ENCODE measurements at regions not wholly inside any gene's neighbourhood (a gene's known extent, or its start where the extent isn't known, plus 50 kb on each side); places are given as distances from the start of the nearest gene placed in this dataset.

DNA sequence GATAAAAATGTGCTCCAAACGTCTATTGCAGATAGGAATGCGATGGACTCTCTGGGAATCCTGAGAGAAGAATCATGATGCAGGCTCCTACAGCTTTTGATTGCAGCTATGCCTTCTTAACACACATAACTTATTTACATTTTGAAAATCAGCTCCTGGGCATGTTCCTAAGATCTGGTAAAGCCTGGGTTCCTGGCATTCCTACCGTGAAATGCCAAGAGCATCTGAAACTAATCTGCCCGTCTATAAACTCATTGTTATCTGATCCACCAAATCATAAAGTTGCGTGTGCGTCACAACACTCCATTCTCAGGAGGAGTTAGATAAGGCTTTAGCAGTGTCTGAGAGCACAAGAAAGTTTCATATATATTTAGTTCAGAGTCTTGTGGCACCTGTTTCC, 79.0 kb upstream of the VGLL3 start:
- Histone ChIP-seq H3K9me3 (ENCODE audit: control insufficient read depth, insufficient read depth, low read depth, low read length) (no peaks in the 10 kb centered on the region), H3K27ac (ENCODE audit: extremely low read depth, low read depth, low read length) (no peak overlapping the region), H3K36me3 (ENCODE audit: control insufficient read depth in 2 of 2, insufficient read depth in 1 of 2, low read length in 2 of 2) (no peaks in the 10 kb centered on the region), H3K4me1 (ENCODE audit: control insufficient read depth, insufficient read depth, low read length) (no peaks in the 10 kb centered on the region), H3K4me3 (ENCODE audit: low read depth, low read length) (no peak overlapping the region)
- TF ChIP-seq SP7 (tag by site-specific recombination; IDR thresholded peaks at IDR 0.05), result no peak
- TF ChIP-seq, protein P1, sequence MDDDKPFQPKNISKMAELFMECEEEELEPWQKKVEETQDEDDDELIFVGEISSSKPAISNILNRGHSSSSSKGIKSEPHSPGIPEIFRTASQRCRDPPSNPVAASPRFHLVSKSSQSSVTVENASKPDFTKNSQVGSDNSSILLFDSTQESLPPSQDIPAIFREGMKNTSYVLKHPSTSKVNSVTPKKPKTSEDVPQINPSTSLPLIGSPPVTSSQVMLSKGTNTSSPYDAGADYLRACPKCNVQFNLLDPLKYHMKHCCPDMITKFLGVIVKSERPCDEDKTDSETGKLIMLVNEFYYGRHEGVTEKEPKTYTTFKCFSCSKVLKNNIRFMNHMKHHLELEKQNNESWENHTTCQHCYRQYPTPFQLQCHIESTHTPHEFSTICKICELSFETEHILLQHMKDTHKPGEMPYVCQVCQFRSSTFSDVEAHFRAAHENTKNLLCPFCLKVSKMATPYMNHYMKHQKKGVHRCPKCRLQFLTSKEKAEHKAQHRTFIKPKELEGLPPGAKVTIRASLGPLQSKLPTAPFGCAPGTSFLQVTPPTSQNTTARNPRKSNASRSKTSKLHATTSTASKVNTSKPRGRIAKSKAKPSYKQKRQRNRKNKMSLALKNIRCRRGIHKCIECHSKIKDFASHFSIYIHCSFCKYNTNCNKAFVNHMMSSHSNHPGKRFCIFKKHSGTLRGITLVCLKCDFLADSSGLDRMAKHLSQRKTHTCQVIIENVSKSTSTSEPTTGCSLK (tag by site-specific recombination; IDR thresholded peaks at IDR 0.05), result no peak
- TF ChIP-seq, protein P2, sequence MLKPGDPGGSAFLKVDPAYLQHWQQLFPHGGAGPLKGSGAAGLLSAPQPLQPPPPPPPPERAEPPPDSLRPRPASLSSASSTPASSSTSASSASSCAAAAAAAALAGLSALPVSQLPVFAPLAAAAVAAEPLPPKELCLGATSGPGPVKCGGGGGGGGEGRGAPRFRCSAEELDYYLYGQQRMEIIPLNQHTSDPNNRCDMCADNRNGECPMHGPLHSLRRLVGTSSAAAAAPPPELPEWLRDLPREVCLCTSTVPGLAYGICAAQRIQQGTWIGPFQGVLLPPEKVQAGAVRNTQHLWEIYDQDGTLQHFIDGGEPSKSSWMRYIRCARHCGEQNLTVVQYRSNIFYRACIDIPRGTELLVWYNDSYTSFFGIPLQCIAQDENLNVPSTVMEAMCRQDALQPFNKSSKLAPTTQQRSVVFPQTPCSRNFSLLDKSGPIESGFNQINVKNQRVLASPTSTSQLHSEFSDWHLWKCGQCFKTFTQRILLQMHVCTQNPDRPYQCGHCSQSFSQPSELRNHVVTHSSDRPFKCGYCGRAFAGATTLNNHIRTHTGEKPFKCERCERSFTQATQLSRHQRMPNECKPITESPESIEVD (tag by site-specific recombination; IDR thresholded peaks at IDR 0.05), result no peak
- TF ChIP-seq FEZF1 (tag by site-specific recombination; IDR thresholded peaks at IDR 0.05), result peak; percentile 51; the same call in 1 of the 2 replicates
- TF ChIP-seq, protein P3, sequence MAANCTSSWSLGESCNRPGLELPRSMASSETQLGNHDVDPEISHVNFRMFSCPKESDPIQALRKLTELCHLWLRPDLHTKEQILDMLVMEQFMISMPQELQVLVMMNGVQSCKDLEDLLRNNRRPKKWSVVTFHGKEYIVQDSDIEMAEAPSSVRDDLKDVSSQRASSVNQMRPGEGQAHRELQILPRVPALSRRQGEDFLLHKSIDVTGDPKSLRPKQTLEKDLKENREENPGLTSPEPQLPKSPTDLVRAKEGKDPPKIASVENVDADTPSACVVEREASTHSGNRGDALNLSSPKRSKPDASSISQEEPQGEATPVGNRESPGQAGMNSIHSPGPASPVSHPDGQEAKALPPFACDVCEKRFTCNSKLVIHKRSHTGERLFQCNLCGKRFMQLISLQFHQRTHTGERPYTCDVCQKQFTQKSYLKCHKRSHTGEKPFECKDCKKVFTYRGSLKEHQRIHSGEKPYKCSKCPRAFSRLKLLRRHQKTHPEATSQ (tag by site-specific recombination; IDR thresholded peaks at IDR 0.05), result no peak
- no peak for TF ChIP-seq GLIS1 (tag by site-specific recombination; IDR thresholded peaks at IDR 0.05)
- peak; percentile 44; the same call in 1 of the 2 replicates for TF ChIP-seq ZNF843 (tag by site-specific recombination; IDR thresholded peaks at IDR 0.05)
- no peak for TF ChIP-seq ZNF664 (tag by site-specific recombination; IDR thresholded peaks at IDR 0.05)
- TF ChIP-seq ZNF629 (tag by site-specific recombination; IDR thresholded peaks at IDR 0.05), result peak; percentile 42; the same call in 1 of the 2 replicates
- no peak for TF ChIP-seq KLF10 (tag by site-specific recombination; IDR thresholded peaks at IDR 0.05)
- TF ChIP-seq ZXDB (tag by site-specific recombination; IDR thresholded peaks at IDR 0.05), result 0 out of 2 replicates have a peak, but pooled peaks have one; percentile 24
- TF ChIP-seq, protein P4, sequence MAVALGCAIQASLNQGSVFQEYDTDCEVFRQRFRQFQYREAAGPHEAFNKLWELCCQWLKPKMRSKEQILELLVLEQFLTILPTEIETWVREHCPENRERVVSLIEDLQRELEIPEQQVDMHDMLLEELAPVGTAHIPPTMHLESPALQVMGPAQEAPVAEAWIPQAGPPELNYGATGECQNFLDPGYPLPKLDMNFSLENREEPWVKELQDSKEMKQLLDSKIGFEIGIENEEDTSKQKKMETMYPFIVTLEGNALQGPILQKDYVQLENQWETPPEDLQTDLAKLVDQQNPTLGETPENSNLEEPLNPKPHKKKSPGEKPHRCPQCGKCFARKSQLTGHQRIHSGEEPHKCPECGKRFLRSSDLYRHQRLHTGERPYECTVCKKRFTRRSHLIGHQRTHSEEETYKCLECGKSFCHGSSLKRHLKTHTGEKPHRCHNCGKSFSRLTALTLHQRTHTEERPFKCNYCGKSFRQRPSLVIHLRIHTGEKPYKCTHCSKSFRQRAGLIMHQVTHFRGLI (tag by site-specific recombination; IDR thresholded peaks at IDR 0.05), result no peak
- ChIA-PET POLR2A (no interaction called here), CTCF (no interaction called here)

DNA sequence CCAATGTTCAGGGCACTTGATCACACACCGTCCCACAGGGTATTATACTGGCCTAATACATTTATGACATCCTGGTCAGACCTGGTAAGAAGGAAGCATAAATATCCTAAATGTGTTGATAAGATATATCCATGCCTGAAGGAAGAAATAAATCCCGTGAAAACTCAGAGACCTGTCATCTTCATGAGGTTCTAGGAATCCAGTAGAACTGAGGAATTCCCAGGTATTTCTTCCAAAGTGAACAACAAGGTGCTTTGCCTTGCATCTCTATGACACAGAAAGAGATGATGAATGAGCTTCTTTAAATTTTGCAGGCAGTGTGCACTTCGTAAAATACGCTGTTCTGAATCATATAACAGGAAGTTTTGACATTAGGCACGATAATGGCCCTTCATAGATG, 78.1 kb upstream of the VGLL3 start:
- H3K4me1 ChIP-seq (ENCODE audit: control insufficient read depth, insufficient read depth, low read length), result no peaks in the 10 kb centered on the region
- ChIA-PET POLR2A (no interaction called here), CTCF (no interaction called here)
- no peaks in the 10 kb centered on the region for H3K9me3 ChIP-seq (ENCODE audit: control insufficient read depth, insufficient read depth, low read depth, low read length)
- no peaks in the 10 kb centered on the region for H3K36me3 ChIP-seq (ENCODE audit: control insufficient read depth in 2 of 2, insufficient read depth in 1 of 2, low read length in 2 of 2)
- no peak overlapping the region for H3K4me3 ChIP-seq (ENCODE audit: low read depth, low read length)
- no peak overlapping the region for H3K27ac ChIP-seq (ENCODE audit: extremely low read depth, low read depth, low read length)
- TF ChIP-seq, protein P5, sequence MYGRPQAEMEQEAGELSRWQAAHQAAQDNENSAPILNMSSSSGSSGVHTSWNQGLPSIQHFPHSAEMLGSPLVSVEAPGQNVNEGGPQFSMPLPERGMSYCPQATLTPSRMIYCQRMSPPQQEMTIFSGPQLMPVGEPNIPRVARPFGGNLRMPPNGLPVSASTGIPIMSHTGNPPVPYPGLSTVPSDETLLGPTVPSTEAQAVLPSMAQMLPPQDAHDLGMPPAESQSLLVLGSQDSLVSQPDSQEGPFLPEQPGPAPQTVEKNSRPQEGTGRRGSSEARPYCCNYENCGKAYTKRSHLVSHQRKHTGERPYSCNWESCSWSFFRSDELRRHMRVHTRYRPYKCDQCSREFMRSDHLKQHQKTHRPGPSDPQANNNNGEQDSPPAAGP (tag by site-specific recombination; IDR thresholded peaks at IDR 0.05), result no peak
- TF ChIP-seq ZNF324 (tag by site-specific recombination; IDR thresholded peaks at IDR 0.05) (no peak), GLIS1 (tag by site-specific recombination; IDR thresholded peaks at IDR 0.05) (no peak), ZNF214 (tag by site-specific recombination; IDR thresholded peaks at IDR 0.05; ENCODE audit: borderline replicate concordance) (no peak), ZNF16 (tag by site-specific recombination; IDR thresholded peaks at IDR 0.05; ENCODE audit: low read depth) (no peak), SP2 (tag by site-specific recombination; IDR thresholded peaks at IDR 0.05) (no peak), SCRT1 (tag by site-specific recombination; IDR thresholded peaks at IDR 0.05; ENCODE audit: borderline replicate concordance) (no peak)
- TF ChIP-seq, protein P6, sequence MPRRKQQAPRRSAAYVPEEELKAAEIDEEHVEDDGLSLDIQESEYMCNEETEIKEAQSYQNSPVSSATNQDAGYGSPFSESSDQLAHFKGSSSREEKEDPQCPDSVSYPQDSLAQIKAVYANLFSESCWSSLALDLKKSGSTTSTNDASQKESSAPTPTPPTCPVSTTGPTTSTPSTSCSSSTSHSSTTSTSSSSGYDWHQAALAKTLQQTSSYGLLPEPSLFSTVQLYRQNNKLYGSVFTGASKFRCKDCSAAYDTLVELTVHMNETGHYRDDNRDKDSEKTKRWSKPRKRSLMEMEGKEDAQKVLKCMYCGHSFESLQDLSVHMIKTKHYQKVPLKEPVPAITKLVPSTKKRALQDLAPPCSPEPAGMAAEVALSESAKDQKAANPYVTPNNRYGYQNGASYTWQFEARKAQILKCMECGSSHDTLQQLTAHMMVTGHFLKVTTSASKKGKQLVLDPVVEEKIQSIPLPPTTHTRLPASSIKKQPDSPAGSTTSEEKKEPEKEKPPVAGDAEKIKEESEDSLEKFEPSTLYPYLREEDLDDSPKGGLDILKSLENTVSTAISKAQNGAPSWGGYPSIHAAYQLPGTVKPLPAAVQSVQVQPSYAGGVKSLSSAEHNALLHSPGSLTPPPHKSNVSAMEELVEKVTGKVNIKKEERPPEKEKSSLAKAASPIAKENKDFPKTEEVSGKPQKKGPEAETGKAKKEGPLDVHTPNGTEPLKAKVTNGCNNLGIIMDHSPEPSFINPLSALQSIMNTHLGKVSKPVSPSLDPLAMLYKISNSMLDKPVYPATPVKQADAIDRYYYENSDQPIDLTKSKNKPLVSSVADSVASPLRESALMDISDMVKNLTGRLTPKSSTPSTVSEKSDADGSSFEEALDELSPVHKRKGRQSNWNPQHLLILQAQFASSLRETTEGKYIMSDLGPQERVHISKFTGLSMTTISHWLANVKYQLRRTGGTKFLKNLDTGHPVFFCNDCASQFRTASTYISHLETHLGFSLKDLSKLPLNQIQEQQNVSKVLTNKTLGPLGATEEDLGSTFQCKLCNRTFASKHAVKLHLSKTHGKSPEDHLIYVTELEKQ (tag by site-specific recombination; IDR thresholded peaks at IDR 0.05; ENCODE audit: borderline replicate concordance), result no peak
